SW480 (cell line): ENCODE measurements at regions not wholly inside any gene's neighbourhood (a gene's known extent, or its start where the extent isn't known, plus 50 kb on each side); places are given as distances from the start of the nearest gene placed in this dataset.
"Not testable (repeated sequence)": the region's sequence is repeated elsewhere in the genome, so short reads cannot be mapped to it uniquely, and the experiment has no call there.

Experiments used
- DNase-seq: peaks from one replicate; pipeline ENCODE4 v3.0.0-alpha.2; 2016; ENCODE audit warnings: low spot score

DNA sequence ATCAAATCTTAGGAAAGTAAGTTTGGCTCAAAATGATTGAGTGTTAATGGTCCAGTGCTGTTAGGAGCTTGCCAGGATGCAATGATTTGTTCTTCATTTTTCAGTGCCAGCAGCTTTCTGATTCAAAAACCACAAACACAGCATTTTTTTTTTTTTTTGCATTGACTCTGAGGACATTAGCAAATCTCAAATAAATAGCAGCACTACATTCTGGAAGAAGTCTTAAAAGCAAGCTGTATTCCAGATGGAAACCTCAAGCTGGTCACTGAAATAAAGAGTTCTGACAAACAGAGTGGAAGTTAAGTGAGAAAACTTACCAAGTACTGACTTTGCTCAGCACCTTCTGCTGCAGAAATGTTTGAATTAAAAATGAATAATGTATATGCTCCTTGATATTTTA is 1653.1 kb upstream of the CDH9 start:
- DNase-seq, result no peak

GRCh38 chr5:28685794-28686193 is 1647.4 kb upstream of the CDH9 start:
- DNase-seq, result no peak

DNA sequence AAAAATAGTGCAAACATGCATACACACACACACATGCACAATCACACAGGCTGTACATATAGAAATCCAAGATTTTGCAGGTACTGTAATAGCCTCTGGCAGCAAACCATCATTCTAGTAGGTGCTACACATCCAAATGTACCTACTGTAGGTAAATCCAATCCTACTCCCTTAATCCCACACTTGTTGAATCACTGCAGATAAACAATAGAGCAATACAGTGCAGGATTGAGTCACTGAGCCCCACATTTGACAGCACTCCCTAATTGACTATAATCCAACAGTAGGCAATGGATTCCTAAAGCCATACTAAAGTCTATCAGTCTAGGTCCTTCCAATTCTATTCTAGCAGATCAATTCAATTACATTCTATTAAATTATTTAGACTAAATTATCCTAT is 1640.5 kb upstream of the CDH9 start:
- DNase-seq, result no peak

GRCh38 chr5:28666110-28666509 is 1627.7 kb upstream of the CDH9 start:
- no peak for DNase-seq

DNA sequence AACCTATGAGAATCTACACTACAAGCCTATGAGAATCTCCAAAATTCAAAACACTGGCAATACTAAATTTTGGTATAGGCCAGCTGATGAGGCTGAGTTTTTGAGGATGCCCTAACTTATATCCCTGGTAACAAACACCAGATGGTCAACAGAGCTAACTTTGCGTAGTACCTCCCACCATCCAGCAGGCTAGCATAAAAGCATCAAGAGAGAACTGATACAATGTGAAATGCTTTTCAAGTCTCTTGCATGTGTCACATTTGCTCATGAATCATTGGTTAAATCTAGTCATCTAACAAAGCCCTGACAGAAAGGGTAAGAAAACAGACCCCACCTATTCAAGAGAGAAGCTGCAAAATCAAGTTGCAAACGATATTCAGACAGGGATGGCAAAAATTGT is 1609.7 kb upstream of the CDH9 start:
- DNase-seq, result peak; percentile 5

- DNase-seq, result no peak
These were observed 1594.2 kb upstream of the CDH9 start for GRCh38 chr5:28632607-28633006.

DNA sequence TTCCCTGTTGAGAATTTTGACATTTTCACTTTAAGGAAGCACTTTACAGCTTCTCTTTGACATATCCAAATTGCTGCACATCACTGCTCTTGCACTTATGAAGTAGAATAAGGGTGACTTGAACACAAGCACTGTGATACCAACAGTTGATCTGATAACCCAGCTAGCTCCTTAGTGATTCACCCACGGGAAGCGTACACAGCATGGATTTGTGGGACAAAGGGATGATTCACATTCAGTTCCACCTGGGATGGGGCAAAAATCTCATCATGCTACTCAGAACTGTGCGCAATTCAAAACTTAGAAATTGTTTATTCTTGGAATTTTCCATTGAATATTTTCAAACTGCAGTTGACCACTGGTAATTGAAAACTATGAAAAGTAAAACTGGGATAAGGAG is 1565.5 kb upstream of the CDH9 start:
- no peak for DNase-seq

DNA sequence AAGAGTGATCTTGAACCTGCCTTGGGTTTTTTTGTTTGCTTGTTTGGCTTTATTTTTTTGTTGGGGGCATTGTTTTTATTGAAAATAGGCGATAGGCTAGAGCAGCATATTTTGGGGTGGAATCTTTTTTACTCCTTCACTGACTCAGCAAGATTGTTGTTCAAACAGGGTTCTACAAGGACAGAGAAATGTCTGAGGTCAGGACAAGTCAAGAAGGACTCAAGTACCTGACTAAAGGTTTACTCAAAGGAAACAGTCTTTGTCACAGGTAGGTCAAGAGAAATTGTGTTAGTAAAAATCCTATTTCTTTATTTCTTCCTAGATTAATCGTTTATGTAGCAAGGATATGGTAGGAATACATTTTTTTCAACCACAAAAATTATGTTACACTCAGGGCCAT is 1564.0 kb upstream of the CDH9 start:
- DNase-seq, result no peak

DNA sequence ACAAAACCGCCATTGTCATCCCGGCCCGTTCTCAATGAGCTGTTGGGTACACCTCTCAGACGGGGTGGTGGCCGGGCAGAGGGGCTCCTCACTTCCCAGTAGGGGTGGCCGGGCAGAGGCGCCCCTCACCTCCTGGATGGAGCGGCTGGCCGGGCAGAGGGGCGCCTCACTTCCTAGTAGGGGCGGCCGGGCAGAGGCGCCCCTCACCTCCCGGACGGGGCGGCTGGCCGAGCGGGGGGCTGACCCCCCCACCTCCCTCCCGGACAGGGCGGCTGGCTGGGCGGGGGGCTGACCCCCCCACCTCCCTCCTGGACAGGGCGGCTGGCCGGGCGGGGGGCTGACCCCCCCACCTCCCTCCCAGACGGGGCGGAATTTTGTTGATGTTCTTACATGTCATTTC is 1558.3 kb upstream of the CDH9 start:
- DNase-seq, result not testable (repeated sequence)

DNA sequence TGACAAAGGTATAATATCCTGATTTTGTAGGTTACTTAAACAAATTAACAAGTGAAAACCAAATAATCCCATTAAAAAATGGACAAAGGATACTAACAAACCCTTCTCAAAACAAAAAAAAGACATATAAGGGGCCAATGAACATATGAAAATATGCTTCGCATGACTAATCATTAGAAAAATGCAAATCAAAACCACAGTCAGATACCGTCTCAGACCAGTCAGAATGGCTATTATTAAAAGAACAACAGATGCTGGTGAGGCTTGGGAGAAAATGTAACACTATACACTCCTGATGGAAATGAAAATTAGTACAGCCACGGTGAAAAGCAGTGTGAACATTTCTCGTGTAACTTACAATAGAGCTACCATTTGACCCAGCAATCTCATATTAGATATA is 1542.2 kb upstream of the CDH9 start:
- no peak for DNase-seq

GRCh38 chr5:28576022-28576421 is 1537.6 kb upstream of the CDH9 start:
- DNase-seq, result peak; percentile 4

DNA sequence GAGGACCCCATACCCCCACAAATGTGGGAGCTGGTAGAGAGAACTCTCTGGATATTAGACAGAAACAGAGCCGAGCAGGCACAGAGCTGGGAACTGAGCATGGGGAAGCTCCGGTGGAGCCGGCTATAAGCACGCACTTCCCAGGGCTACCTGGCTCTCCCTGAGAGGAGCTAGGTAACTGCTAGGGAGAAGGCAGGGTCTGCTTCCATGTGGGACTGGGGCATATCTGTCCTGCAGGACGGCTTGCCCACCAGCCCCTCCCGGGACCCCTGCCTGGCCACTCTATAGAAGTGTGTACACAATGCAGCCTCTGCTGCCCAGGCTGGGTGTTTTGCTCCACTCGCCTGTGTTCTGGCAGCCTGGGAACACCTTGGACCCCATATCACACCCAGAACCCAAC is 1537.0 kb upstream of the CDH9 start:
- no peak for DNase-seq

DNA sequence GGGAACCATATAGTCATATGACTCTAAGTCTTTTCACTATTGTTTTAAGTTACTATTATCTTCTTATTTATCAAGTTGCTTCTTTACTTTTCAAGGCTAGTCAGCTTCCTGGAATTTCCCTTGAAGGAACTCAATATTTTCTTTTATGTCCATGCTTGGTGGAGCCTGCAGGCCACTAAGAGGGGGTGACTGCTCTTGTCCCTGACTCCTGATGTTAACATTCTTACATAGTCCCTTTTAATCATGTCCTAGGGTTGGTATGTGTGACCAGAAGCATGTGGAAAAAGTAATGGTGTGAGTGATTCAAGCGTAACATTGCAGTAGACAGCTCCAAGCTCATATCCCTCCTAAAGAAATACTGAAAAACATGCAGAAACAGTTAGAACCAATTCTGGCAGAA is 1536.2 kb upstream of the CDH9 start:
- DNase-seq, result no peak

- no peak for DNase-seq
These were observed 1528.7 kb upstream of the CDH9 start for GRCh38 chr5:28567048-28567447.

DNA sequence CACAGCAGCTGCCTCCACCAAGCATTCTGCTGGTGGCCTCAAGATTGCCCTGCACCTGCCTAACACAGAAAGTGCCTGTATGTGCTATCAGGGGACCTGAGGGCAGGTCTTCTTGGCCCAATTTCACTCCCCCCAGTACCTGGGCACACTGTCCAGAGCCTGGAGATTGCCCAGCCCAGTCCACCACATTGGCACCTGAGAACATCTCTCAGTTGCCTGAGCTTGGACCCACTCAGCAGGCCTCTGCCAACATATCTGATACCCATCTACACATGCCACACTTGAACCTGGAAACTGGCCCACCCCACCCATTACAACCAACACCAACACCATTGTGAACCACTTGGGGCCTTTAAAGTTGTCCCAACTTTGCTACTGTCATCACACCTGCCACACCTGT is 1523.1 kb upstream of the CDH9 start:
- no peak for DNase-seq

DNA sequence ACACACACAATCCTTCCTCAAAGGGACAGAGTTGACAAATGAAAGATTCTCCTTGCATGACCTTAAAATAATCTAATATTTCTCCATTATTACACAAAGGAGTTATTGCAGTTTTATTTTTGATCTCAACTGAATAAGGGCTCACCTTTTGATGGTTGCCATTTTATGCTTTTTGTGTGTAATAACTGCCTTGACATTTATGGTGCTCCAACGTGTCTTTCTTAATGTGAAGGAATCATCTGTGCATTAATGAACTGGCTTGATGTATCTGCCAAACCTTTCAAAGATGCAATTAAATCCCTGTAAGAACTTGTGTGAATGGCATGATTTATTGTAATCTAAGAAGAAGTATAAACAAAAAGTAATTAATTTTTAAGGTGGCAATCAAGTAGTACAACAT is 1519.8 kb upstream of the CDH9 start:
- DNase-seq, result no peak

DNA sequence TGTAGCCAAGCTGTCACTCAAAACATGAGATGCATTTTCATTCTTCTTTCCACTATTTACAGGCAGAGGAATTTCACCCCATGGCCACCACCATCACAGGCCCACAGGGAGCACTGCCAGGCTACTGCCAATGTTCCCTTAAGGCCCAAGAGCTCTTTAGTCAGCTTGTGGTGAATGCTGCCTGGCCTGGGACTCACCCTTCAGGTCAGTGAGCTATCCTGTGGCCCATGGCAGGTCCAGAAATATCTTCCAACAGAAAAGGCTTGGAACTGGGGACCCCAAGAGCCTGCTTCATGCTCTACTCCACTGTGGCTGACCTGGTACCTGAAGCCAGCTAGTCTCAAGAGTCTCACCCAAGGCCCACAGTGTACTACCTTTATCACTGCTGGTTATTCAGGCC is 1518.7 kb upstream of the CDH9 start:
- no peak for DNase-seq

DNA sequence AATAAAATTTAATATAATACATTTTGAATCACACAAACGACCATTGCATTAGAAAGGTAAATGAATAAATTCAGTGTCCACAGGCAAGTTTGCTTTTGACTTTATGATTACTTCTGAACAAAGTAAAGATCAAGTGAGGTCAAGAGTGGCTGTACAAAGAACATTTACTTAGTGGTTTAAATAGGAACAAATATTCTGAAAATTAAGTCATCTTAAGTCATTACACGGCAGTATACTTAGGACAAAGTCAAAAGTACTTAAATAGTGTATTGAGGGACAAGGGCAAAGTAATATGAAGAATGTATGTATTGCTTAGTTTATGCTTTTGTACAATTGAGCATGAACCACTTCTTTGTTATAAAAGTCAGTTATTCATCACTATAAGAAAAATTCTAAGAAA is 1511.2 kb upstream of the CDH9 start:
- DNase-seq, result no peak

GRCh38 chr5:28548856-28549255 is 1510.5 kb upstream of the CDH9 start:
- no peak for DNase-seq

- DNase-seq, result no peak
These were observed 1506.1 kb upstream of the CDH9 start for GRCh38 chr5:28544501-28544900.

GRCh38 chr5:28543473-28544098 is 1505.2 kb upstream of the CDH9 start:
- DNase-seq, result no peak

- no peak for DNase-seq
These were observed 1504.6 kb upstream of the CDH9 start for GRCh38 chr5:28542987-28543386.

GRCh38 chr5:28523888-28524635 is 1485.7 kb upstream of the CDH9 start:
- no peak for DNase-seq

DNA sequence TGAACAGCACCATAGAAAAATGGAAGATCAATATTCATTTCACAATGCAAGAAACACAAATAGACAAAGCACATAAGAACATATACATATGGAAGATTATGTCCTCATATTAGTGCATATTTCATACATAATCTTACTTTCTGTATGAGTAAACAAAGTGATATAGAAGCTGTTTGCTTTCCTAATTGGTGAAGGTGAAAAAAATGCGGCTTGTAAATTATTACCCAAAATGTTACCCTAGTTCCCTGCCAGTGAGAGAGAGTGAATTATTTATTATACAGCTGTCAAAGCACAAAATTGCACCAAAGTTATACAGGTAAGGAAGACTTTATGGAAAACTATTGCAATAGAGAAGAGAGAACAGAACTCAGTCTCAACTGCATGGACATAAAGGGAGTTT is 1485.0 kb upstream of the CDH9 start:
- DNase-seq, result no peak
